OCI-M1 (cell line): ENCODE measurements at regions not wholly inside any gene's neighbourhood (a gene's known extent, or its start where the extent isn't known, plus 50 kb on each side); places are given as distances from the start of the nearest gene placed in this dataset.

Experiments used
- DNase-seq: peaks from one replicate; lab custom pipeline; 2025; lab: John Stamatoyannopoulos, UW

DNA sequence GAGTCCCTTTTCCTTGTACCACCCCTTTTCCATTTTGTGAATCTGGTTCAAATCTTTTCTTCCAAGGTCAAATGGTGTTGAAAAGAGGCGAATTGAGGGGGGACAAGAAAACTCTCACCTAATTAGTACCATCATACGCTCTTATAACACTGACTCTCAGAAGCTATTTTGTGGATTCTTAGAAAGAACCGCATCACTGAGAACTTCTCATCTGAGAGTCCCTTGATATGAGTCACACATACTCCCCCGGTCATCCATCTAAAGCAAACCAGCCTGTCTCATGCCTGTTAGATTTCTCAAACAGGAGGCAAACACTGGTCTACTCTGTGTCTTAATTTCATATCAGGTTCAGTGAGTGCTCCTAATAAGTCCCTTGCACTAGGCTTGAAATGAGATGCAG, 76.5 kb upstream of the SPRED1 start:
- peak; percentile 8 for DNase-seq

GRCh38 chr15:38176691-38177090, 75.9 kb upstream of the SPRED1 start:
- DNase-seq, result no peak

GRCh38 chr15:38182900-38183299, 69.7 kb upstream of the SPRED1 start:
- DNase-seq, result no peak

DNA sequence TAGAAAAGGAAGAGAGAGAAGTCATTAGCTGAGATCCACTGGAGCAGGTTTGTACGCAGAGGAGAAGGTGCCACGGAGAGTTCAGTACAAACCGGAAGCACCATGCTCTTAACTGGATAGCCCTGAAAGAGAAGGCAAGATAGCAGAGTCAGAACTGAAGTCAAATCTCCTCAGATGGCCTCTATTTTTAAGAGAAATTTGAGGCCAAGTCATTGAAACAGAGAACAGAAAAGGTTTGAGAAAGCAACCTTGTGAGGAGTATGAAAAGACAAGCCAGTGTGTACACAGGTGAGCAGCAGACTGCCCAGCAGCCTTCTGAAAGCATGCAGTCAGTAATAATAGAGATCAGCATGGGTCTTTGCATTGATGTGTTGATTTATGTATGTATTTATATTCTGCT, 66.1 kb upstream of the SPRED1 start:
- DNase-seq, result no peak

DNA sequence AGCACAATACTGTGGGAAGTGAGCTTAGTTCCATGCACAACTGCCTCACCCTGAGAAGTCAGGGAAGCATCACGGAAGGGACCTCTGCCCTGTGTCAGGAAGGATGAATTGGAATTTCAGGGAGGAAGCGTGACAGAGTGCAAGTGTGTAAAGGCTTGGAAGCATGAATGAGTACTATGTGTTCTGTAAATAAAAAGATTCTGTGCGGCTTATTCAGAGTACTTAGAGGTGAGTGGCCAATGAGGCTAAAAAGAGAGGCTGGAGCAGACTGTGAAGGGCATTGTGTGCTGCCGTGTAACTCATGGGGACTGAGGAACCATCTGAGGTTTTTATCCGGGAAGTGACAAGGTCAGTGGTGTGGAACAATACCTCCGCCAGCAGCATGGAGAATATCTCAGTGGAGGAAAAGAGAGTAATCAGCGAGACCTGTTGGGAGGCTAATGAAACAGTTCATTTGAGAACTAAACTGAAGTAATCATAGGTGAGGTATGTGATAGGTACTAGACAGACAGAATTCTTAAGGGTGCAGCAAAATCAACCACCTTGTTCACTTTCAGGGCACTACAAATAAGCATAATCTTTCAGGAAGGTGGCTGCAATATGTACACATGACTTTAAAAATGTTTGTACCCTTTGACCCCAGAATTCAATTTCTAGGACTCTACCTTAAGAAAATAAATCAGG, 64.9 kb upstream of the SPRED1 start:
- no peak for DNase-seq

GRCh38 chr15:38189671-38190295, 62.9 kb upstream of the SPRED1 start:
- DNase-seq, result no peak

GRCh38 chr15:38190501-38190900, 62.1 kb upstream of the SPRED1 start:
- no peak for DNase-seq

- DNase-seq, result no peak
These were observed 60.1 kb upstream of the SPRED1 start for GRCh38 chr15:38192496-38192895.

DNA sequence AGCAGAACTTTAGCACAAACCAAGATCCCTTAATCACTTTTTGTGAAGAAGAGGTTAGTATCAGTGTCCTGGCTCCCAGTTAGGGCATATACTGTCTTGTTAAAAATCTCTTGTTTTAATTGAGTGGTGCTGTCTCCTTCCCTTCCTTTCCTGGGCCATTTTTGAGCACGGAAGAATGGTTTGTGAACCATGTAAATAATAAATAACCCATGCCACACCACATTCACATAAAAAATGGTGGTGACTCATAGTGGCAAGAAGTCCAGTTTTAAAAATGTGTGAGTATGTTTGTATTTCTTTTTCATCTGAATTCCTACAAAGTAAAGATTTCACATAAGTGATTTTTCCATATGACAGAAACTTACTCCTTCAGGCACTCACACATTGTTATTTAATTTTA, 59.1 kb upstream of the SPRED1 start:
- no peak for DNase-seq

- DNase-seq, result no peak
These were observed 57.3 kb upstream of the SPRED1 start for GRCh38 chr15:38195191-38195901.

DNA sequence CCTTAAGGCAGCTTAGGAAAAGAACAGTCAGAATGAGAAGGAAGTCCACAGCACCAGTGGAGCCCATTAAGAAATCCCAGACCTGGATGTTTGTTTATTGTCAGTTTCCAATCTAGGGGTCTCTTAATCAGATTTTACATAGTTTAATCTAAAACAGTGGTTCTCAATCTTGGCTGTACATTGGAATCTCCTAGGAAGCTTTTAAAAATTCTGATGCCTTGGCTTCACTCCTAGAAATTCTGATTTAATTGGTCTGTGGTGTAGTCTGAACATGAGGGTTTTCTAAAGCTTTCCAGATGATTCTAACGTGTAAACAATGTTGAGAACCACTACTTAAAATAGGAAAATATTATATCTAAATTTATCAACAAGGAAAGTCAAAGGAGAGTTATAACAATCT, 56.6 kb upstream of the SPRED1 start:
- DNase-seq, result no peak

GRCh38 chr15:38197553-38197952, 55.1 kb upstream of the SPRED1 start:
- DNase-seq, result no peak

DNA sequence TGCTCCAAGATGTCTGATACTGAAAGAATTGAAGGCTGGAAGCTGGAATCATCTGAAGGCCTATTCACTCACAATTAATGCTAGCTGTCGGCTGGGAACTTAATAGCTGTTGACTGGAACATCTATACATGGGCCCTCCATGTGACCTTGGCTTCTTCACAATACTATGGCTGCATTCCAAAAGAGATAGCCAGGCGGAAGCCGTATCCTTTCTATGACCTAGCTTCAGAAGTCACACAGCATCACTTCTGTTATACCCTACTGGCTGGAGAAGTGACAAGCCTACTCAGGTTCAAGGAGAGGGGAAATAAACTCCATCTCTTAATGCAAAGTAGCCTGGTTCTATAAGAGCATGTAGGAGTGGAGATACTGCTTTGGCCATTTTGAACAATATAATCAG, 50.9 kb upstream of the SPRED1 start:
- DNase-seq, result no peak

GRCh38 chr15:38202361-38202760, 50.3 kb upstream of the SPRED1 start:
- no peak for DNase-seq
